ENCODE measurements at regions not wholly inside any gene's neighbourhood (a gene's known extent, or its start where the extent isn't known, plus 50 kb on each side); places are given as distances from the start of the nearest gene placed in this dataset.

GRCh38 chr3:137083332-137083731 is 125.5 kb downstream of the IL20RB start:
- H3K9me3 Mint-ChIP-seq = peaks cover 0 to 1% (median 0%) of the 10 kb centered on the region in 7 donors
- no peak overlapping the region for H3K4me3 ChIP-seq (replicated peaks in 1 of 3; ENCODE audit: low read depth in 2 of 3, low read length in 3 of 3)
- H3K27me3 ChIP-seq (ENCODE audit: control insufficient read depth in 2 of 2, insufficient read depth in 2 of 2, low read length in 2 of 2) = no peaks in the 10 kb centered on the region
- H3K4me1 ChIP-seq (ENCODE audit: control insufficient read depth in 1 of 2, insufficient read depth in 2 of 2, low read length in 2 of 2) = no peaks in the 10 kb centered on the region
- no peaks in the 10 kb centered on the region for H4K20me1 ChIP-seq (ENCODE audit: insufficient read depth, low read length)
- H3K4me3 Mint-ChIP-seq = no peak overlapping the region
- 100% methylated on average over 1 of the region's 2 CpGs for WGBS (ENCODE audit: insufficient coverage)
- no peak overlapping the region for H3K9ac ChIP-seq (ENCODE audit: insufficient read depth, low read length, poor library complexity, severe bottlenecking)
- H3K36me3 Mint-ChIP-seq = no peaks in the 10 kb centered on the region
- no peak overlapping the region for H3K4me2 ChIP-seq (replicated peaks; ENCODE audit: extremely low read depth, low read length, poor library complexity, severe bottlenecking)
- H3K27me3 Mint-ChIP-seq (ENCODE audit: low read depth in 3 of 3) = peaks cover 4 to 6% (median 5%) of the 10 kb centered on the region in 3 donors
- H3K27ac Mint-ChIP-seq = no peak overlapping the region
- H3K4me1 Mint-ChIP-seq = no peaks in the 10 kb centered on the region
- no peaks in the 10 kb centered on the region for H3K36me3 ChIP-seq (replicated peaks in 1 of 2; ENCODE audit: control insufficient read depth in 1 of 2, insufficient read depth in 2 of 2, low read length in 2 of 2)
- intact Hi-C loops (cut with micrococcal nuclease) = no loop called here
- TF ChIP-seq CTCF (IDR thresholded peaks at IDR 0.05) = no peak
- no peaks in the 10 kb centered on the region for H3K79me2 ChIP-seq (ENCODE audit: insufficient read depth, low read length)
- H3K9me3 ChIP-seq (replicated peaks in 1 of 2; ENCODE audit: control insufficient read depth in 1 of 2, insufficient read depth in 1 of 2, low read length in 2 of 2) = no peaks in the 10 kb centered on the region
- H3K27ac ChIP-seq (ENCODE audit: low read depth in 1 of 2, low read length in 2 of 2) = no peak overlapping the region
- no peak for DNase-seq
- H2AFZ ChIP-seq (ENCODE audit: insufficient read depth, low read depth, low read length, poor library complexity, severe bottlenecking) = no peak overlapping the region

- H3K4me3 ChIP-seq (replicated peaks in 1 of 3; ENCODE audit: low read depth in 2 of 3, low read length in 3 of 3) = no peak overlapping the region
- Mint-ChIP-seq H3K27ac (no peak overlapping the region), H3K4me1 (no peaks in the 10 kb centered on the region), H3K9me3 (peaks cover 0 to 1% (median 0%) of the 10 kb centered on the region in 7 donors), H3K4me3 (no peak overlapping the region), H3K27me3 (ENCODE audit: low read depth in 3 of 3) (peaks cover 4 to 7% (median 5%) of the 10 kb centered on the region in 3 donors), H3K36me3 (no peaks in the 10 kb centered on the region)
- H3K36me3 ChIP-seq (replicated peaks in 1 of 2; ENCODE audit: control insufficient read depth in 1 of 2, insufficient read depth in 2 of 2, low read length in 2 of 2) = no peaks in the 10 kb centered on the region
- intact Hi-C loops (cut with micrococcal nuclease) = no loop called here
- H3K79me2 ChIP-seq (ENCODE audit: insufficient read depth, low read length) = no peaks in the 10 kb centered on the region
- no peak overlapping the region for H3K27ac ChIP-seq (ENCODE audit: low read depth in 1 of 2, low read length in 2 of 2)
- H3K4me1 ChIP-seq (ENCODE audit: control insufficient read depth in 1 of 2, insufficient read depth in 2 of 2, low read length in 2 of 2) = no peaks in the 10 kb centered on the region
- no peak overlapping the region for H2AFZ ChIP-seq (ENCODE audit: insufficient read depth, low read depth, low read length, poor library complexity, severe bottlenecking)
- DNase-seq = no peak
- H3K9me3 ChIP-seq (replicated peaks in 1 of 2; ENCODE audit: control insufficient read depth in 1 of 2, insufficient read depth in 1 of 2, low read length in 2 of 2) = no peaks in the 10 kb centered on the region
- no peak overlapping the region for H3K9ac ChIP-seq (ENCODE audit: insufficient read depth, low read length, poor library complexity, severe bottlenecking)
- 67% methylated on average over 4 of the region's 4 CpGs for WGBS (ENCODE audit: insufficient coverage)
- no peaks in the 10 kb centered on the region for H4K20me1 ChIP-seq (ENCODE audit: insufficient read depth, low read length)
- peaks cover 0 to 3% of the 10 kb centered on the region in 2 donors for H3K27me3 ChIP-seq (ENCODE audit: control insufficient read depth in 2 of 2, insufficient read depth in 2 of 2, low read length in 2 of 2)
- no peak overlapping the region for H3K4me2 ChIP-seq (replicated peaks; ENCODE audit: extremely low read depth, low read length, poor library complexity, severe bottlenecking)
- no peak for TF ChIP-seq CTCF (IDR thresholded peaks at IDR 0.05)
Observed at GRCh38 chr3:137084586-137084985, 126.8 kb downstream of the IL20RB start.

Measured in CD14-positive monocyte (primary cell).